ENCODE measurements at regions not wholly inside any gene's neighbourhood (a gene's known extent, or its start where the extent isn't known, plus 50 kb on each side); places are given as distances from the start of the nearest gene placed in this dataset.

DNA sequence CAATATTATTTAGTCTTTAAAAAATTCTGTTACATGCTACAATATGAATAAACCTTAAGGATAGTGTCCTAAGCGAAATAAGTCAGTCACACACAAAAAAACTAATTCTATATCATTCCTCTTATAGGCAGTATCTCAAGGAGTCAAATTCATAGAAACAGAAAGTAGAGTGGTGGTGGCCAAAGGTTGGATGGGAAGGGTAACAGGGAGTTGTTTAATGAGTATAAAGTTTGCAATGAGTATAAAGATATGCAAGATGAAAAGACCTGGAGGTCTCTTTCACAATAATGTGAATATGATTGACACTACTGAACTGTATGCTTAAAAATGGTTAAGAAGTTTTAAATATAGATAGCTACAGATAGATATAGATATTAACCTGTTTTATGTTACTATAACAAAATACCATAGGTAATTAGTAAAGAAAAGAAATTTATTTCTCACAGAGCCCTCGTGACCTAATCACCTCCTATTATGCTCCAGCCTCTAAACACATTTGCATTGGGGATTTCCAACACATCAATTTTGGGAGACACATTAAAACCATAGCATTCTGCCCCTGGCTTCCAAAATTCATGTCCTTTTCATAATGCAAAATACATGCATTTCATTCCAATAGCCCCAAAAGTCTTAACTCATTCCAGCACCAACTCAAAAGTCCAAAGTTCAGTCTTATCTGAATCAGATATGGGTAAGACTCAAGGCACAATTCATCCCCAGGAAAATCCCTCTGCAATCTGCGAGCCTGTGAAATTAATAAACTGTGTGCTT is 93.6 kb downstream of the ATPSCKMT start:
- H3K4me3 ChIP-seq (ENCODE audit: low read length), result no peak overlapping the region
- no peaks in the 10 kb centered on the region for H3K36me3 ChIP-seq (ENCODE audit: control insufficient read depth, insufficient read depth, low read length)
- peaks cover 16% of the 10 kb centered on the region for H3K4me1 ChIP-seq (ENCODE audit: control insufficient read depth, insufficient read depth, low read length)
- peak; percentile 65 to 82 for DNase-seq
- WGBS (ENCODE audit: insufficient coverage, low lambda C conversion rate), result 83% methylated on average over 1 of the region's 3 CpGs
- no peaks in the 10 kb centered on the region for H3K9me3 ChIP-seq (ENCODE audit: control insufficient read depth, low read depth, low read length)
- H3K27ac ChIP-seq (ENCODE audit: low read length), result no peak overlapping the region
- no peaks in the 10 kb centered on the region for H3K27me3 ChIP-seq (ENCODE audit: control insufficient read depth, insufficient read depth, low read length)

DNA sequence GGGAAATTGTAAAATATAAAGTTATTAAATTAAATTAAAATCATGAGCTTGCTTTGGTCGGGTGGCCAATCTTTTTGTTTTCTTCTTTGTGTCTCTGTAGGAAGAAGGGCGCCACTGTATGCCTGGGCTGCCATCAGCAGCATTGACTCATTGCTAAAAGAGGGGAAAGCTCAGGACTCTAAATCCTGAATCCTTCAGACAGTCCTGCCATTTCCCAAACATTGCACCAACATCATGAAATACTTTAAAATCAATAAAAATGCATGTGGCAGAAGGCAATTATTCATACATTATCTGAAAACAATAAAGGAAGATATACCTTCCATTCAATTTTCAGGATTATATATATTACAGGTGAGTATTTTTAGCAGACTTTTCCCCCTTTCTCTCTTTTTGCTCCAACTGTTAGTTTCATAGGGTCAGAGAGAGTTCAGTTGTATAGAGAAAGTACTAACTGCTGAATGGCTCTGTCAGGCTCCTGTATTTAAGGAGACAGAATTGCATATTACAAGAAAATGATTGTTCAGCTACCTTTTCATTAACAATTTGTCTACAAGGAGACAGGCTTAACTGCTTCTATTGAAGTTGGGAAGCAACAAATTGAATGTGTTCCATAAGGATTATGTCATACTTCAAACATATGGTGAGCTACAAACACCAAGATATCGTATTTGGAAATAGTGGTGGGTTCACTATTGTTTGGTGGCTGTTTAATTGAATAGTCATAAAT is 95.7 kb downstream of the ATPSCKMT start:
- WGBS (ENCODE audit: insufficient coverage, low lambda C conversion rate), result no CpG with 5 or more reads among the region's 3 CpGs
- DNase-seq, result no peak
- Histone ChIP-seq H3K9me3 (ENCODE audit: control insufficient read depth, low read depth, low read length) (no peaks in the 10 kb centered on the region), H3K36me3 (ENCODE audit: control insufficient read depth, insufficient read depth, low read length) (no peaks in the 10 kb centered on the region), H3K4me1 (ENCODE audit: control insufficient read depth, insufficient read depth, low read length) (peaks cover 16% of the 10 kb centered on the region), H3K27me3 (ENCODE audit: control insufficient read depth, insufficient read depth, low read length) (no peaks in the 10 kb centered on the region), H3K27ac (ENCODE audit: low read length) (no peak overlapping the region), H3K4me3 (ENCODE audit: low read length) (no peak overlapping the region)

DNA sequence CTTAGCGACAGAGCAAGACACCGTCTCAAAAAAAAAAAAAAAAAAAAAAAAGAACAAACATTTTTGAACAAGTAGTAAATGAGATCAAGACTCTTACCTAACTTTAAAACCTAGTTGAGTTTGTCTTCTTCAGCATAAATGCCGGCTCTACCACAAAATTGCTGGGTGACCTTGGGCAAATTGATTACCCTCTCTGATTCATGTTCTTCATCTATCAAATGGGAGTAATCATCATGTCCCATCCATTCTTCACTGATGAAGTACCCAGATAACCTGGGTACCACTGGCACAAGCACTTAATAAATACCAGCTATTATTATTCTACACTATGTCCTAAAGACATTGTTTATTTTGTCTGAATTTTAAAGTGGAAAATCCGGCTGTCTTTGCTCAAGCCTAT is 96.3 kb downstream of the ATPSCKMT start:
- no peak for DNase-seq
- Histone ChIP-seq H3K36me3 (ENCODE audit: control insufficient read depth, insufficient read depth, low read length) (no peaks in the 10 kb centered on the region), H3K4me1 (ENCODE audit: control insufficient read depth, insufficient read depth, low read length) (peaks cover 16% of the 10 kb centered on the region), H3K27me3 (ENCODE audit: control insufficient read depth, insufficient read depth, low read length) (no peaks in the 10 kb centered on the region), H3K9me3 (ENCODE audit: control insufficient read depth, low read depth, low read length) (no peaks in the 10 kb centered on the region), H3K27ac (ENCODE audit: low read length) (no peak overlapping the region), H3K4me3 (ENCODE audit: low read length) (no peak overlapping the region)
- 83% methylated on average over 2 of the region's 4 CpGs for WGBS (ENCODE audit: insufficient coverage, low lambda C conversion rate)

DNA sequence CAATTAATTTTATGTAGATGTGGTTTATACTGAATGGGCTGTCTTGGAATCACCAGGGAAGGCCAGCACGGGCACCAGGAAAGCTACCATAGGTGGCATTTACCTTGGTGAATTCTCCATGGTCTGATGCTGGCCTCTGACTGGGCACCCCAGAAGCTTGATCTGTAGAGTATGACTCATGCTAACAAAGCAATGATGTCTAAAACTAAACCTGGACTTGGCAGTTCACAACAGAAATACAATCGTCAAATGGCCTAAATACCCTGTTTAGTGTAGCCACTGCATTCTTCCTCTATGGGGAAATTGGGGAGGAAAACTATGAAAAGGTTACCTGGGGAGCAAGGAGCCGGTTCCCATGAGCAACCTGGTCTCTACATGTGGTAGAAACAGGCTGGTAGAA is 98.0 kb downstream of the ATPSCKMT start:
- DNase-seq, result no peak
- H3K4me3 ChIP-seq (ENCODE audit: low read length), result no peak overlapping the region
- no peak overlapping the region for H3K27ac ChIP-seq (ENCODE audit: low read length)
- WGBS (ENCODE audit: insufficient coverage, low lambda C conversion rate), result 100% methylated on average over 1 of the region's 3 CpGs
- no peaks in the 10 kb centered on the region for H3K9me3 ChIP-seq (ENCODE audit: control insufficient read depth, low read depth, low read length)
- no peaks in the 10 kb centered on the region for H3K27me3 ChIP-seq (ENCODE audit: control insufficient read depth, insufficient read depth, low read length)
- H3K4me1 ChIP-seq (ENCODE audit: control insufficient read depth, insufficient read depth, low read length), result peaks cover 8% of the 10 kb centered on the region
- no peaks in the 10 kb centered on the region for H3K36me3 ChIP-seq (ENCODE audit: control insufficient read depth, insufficient read depth, low read length)

DNA sequence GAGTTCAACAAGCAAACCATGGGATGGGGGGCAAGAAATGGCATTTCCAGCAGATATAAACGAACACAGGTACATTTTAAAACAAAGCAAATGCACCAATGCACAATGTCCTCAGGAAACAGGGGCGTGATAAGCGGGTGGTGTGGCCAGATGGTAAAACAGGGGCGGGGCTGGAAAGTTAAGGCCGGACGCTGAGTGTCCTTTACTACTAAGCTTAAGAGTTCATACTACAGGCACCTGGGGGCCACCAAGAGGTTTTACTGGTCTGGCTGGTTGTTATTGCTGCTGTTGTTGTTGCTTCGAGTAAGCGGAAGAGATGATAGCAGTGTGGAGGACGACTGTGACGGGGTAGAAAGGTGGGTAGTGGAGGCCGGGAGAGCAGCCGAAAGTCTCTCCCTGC is 99.8 kb downstream of the ATPSCKMT start:
- no peak overlapping the region for H3K27ac ChIP-seq (ENCODE audit: low read length)
- WGBS (ENCODE audit: insufficient coverage, low lambda C conversion rate), result no CpG with 5 or more reads among the region's 12 CpGs
- peak; percentile 43 to 77 for DNase-seq
- no peaks in the 10 kb centered on the region for H3K36me3 ChIP-seq (ENCODE audit: control insufficient read depth, insufficient read depth, low read length)
- H3K4me1 ChIP-seq (ENCODE audit: control insufficient read depth, insufficient read depth, low read length), result peaks cover 12% of the 10 kb centered on the region
- H3K4me3 ChIP-seq (ENCODE audit: low read length), result no peak overlapping the region
- no peaks in the 10 kb centered on the region for H3K9me3 ChIP-seq (ENCODE audit: control insufficient read depth, low read depth, low read length)
- no peaks in the 10 kb centered on the region for H3K27me3 ChIP-seq (ENCODE audit: control insufficient read depth, insufficient read depth, low read length)

DNA sequence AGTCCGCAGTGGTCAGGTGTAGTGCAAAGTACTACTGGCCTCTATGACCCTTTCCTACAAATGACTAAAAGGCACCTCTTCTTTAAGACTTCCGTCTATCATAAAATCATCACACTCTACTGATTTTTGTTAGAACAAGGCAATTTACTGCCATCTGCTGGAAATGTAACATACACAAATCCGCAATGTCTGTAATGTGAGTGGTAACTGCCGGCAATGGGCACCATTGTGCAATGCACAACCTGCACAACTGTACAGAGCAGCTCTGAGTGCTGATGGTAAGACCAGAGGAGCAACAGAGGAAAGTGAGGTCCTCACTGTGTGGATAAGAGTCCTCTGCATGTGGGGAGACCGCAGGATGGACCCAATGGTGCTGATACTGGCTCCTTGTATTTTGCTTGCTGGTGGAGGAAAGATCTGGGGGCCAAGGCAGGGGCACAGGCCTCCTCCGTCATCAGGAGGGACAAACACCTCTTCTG is 103.7 kb downstream of the ATPSCKMT start:
- Histone ChIP-seq H3K27ac (ENCODE audit: low read length) (peak overlapping the region; percentile 20), H3K9me3 (ENCODE audit: control insufficient read depth, low read depth, low read length) (no peaks in the 10 kb centered on the region), H3K4me3 (ENCODE audit: low read length) (no peak overlapping the region), H3K4me1 (ENCODE audit: control insufficient read depth, insufficient read depth, low read length) (peaks cover 11% of the 10 kb centered on the region), H3K36me3 (ENCODE audit: control insufficient read depth, insufficient read depth, low read length) (no peaks in the 10 kb centered on the region), H3K27me3 (ENCODE audit: control insufficient read depth, insufficient read depth, low read length) (no peaks in the 10 kb centered on the region)
- WGBS (ENCODE audit: insufficient coverage, low lambda C conversion rate), result no CpG with 5 or more reads among the region's 6 CpGs
- DNase-seq, result peak; percentile 37 to 86

DNA sequence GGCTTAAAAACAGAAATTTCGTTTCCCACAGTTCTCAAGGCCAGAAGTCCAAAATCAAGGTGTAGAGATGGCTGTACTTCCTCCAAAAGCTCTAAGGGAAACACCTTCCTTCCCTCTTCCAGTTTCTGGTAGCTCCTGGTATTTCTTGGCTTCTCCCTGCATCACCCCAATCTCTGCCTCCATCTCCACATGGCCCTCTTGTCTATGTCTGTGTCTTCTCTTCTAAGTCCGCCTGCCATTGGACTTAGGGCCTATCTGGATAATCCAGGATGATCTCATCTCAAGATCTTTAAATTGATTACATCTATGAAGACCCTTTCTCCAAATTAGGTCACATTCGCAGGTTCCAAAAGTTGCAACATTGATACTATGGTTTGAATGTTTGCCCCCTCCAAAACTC is 105.6 kb downstream of the ATPSCKMT start:
- Histone ChIP-seq H3K9me3 (ENCODE audit: control insufficient read depth, low read depth, low read length) (no peaks in the 10 kb centered on the region), H3K27me3 (ENCODE audit: control insufficient read depth, insufficient read depth, low read length) (no peaks in the 10 kb centered on the region), H3K4me3 (ENCODE audit: low read length) (no peak overlapping the region), H3K36me3 (ENCODE audit: control insufficient read depth, insufficient read depth, low read length) (no peaks in the 10 kb centered on the region), H3K27ac (ENCODE audit: low read length) (no peak overlapping the region), H3K4me1 (ENCODE audit: control insufficient read depth, insufficient read depth, low read length) (peaks cover 11% of the 10 kb centered on the region)
- no peak for DNase-seq
- WGBS (ENCODE audit: insufficient coverage, low lambda C conversion rate), result no CpG with 5 or more reads among the region's 3 CpGs

DNA sequence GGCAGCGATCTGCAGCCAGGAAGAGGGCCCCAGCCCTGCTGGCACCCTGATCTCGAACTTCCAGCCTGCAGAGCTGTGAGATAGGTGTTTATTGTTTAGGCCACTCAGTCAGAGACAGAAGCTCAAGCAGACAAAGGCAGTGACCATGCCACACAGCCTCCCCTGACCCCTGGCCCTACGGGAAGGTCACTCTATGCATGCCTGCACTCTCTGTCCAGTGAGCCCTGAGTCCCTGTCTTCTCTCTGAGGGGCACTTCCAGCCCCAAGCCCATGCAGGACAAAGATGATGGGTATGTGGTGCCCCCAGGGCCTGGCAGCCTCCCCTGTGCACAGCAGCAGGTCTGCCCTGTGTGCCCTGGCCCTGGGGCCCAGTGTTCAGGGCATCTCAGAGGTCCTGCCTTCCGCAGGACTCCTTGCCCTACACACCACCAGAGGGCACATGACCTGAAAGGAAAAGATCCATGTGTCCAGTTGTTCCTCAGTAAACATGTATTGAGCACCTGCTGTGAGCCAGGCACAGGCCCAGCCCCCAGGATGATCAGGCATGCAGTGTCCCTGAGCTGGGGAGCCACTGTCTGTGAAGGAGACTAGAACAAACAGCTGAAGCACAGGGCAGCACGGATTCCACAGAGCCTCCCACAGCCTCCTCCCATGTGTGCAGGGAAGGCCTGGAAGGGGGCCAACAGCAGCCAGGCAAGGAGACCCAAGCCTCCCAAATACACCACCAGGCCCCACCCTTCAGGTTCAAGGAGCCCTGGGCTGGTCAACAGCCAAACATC is 109.3 kb downstream of the ATPSCKMT start:
- Histone ChIP-seq H3K4me3 (ENCODE audit: low read length) (no peak overlapping the region), H3K9me3 (ENCODE audit: control insufficient read depth, low read depth, low read length) (no peaks in the 10 kb centered on the region), H3K27ac (ENCODE audit: low read length) (no peak overlapping the region), H3K27me3 (ENCODE audit: control insufficient read depth, insufficient read depth, low read length) (no peaks in the 10 kb centered on the region), H3K36me3 (ENCODE audit: control insufficient read depth, insufficient read depth, low read length) (no peaks in the 10 kb centered on the region), H3K4me1 (ENCODE audit: control insufficient read depth, insufficient read depth, low read length) (peaks cover 2% of the 10 kb centered on the region)
- WGBS (ENCODE audit: insufficient coverage, low lambda C conversion rate), result no CpG with 5 or more reads among the region's 5 CpGs
- peak in 1 of 2 donors; percentile 22 for DNase-seq

DNA sequence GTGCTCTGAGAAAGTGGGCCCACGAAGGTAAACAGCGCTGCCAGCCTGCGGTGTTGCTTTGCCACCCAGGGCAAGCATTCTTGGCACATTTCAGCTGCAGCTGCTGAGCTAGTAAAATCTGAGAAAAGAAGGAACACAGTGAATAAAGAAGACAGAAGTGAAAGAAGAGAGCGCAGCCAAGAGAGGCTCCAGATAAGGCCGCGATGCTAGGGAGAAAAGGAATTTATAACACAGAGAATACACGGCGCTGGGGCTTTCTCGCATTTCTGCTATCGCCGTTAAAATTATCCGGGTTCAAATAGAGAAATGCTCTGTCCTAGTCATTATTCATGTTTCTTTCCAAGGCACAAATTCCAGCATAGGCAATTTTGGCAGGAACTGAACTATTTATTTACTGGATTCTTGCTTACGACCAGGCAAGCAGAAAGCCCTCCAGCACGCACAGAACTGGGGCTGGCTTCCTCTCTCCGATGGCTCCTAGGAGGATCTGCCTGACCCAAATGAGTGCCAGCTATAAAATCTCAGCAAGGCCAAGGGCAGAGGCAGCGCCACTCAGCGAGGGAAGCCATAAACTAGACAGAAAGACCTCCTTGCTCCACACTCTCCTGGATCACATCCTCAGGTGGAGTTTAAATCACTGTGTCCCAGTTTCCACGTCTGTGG is 111.2 kb downstream of the ATPSCKMT start:
- no peak overlapping the region for H3K27ac ChIP-seq (ENCODE audit: low read length)
- no peaks in the 10 kb centered on the region for H3K36me3 ChIP-seq (ENCODE audit: control insufficient read depth, insufficient read depth, low read length)
- DNase-seq, result no peak
- H3K4me1 ChIP-seq (ENCODE audit: control insufficient read depth, insufficient read depth, low read length), result no peaks in the 10 kb centered on the region
- no peak overlapping the region for H3K4me3 ChIP-seq (ENCODE audit: low read length)
- no peaks in the 10 kb centered on the region for H3K27me3 ChIP-seq (ENCODE audit: control insufficient read depth, insufficient read depth, low read length)
- no peaks in the 10 kb centered on the region for H3K9me3 ChIP-seq (ENCODE audit: control insufficient read depth, low read depth, low read length)
- 75% methylated on average over 4 of the region's 18 CpGs for WGBS (ENCODE audit: insufficient coverage, low lambda C conversion rate)

DNA sequence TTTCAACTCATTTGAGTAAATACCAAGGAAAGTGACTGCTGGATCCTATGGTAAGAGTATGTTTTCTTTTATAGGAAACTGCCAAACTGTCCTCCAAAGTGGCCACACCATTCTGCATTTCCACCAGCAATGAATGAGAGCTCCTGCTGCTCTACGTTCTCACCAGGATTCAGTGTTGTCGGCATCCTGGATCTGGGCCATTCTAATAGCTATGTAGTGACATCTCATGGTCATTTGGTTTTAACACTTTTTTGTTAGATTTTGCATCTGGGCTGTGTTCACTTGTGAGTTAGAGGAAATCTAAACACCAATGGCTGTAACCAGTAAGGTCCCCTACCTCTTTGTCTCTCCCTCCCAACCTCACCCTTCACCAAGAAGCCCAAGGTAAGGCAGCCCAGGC is 115.9 kb downstream of the ATPSCKMT start:
- no peaks in the 10 kb centered on the region for H3K27me3 ChIP-seq (ENCODE audit: control insufficient read depth, insufficient read depth, low read length)
- WGBS (ENCODE audit: insufficient coverage, low lambda C conversion rate), result no CpG with 5 or more reads among the region's 2 CpGs
- H3K27ac ChIP-seq (ENCODE audit: low read length), result no peak overlapping the region
- DNase-seq, result no peak
- no peaks in the 10 kb centered on the region for H3K9me3 ChIP-seq (ENCODE audit: control insufficient read depth, low read depth, low read length)
- H3K36me3 ChIP-seq (ENCODE audit: control insufficient read depth, insufficient read depth, low read length), result no peaks in the 10 kb centered on the region
- no peak overlapping the region for H3K4me3 ChIP-seq (ENCODE audit: low read length)
- H3K4me1 ChIP-seq (ENCODE audit: control insufficient read depth, insufficient read depth, low read length), result no peaks in the 10 kb centered on the region
